Effector memory CD8-positive, alpha-beta T cell (primary cell): ENCODE measurements at regions not wholly inside any gene's neighbourhood (a gene's known extent, or its start where the extent isn't known, plus 50 kb on each side); places are given as distances from the start of the nearest gene placed in this dataset.
"Not testable (repeated sequence)": the region's sequence is repeated elsewhere in the genome, so short reads cannot be mapped to it uniquely, and the experiment has no call there.

ENCODE experiments used
- ATAC-seq: fragments of 150-1000 bp; cut with Tn5 transposase; replicated peaks from 2 replicates; pipeline ENCODE4 v1.10.0; 2021; ENCODE audit warnings: mild to moderate bottlenecking, moderate library complexity
- DNase-seq, 3 experiments: peaks; one replicate each; pipeline ENCODE4 v3.0.0; 2021
- H3K27ac Mint-ChIP-seq, 2 donors: one replicate each; pipeline ENCODE4 v1.8.0; 2022; ENCODE audit warnings: mild to moderate bottlenecking in 2 of 2, mixed read lengths in 2 of 2, moderate library complexity in 2 of 2
- H3K27me3 Mint-ChIP-seq, 2 donors: one replicate each; pipeline ENCODE4 v1.8.0; 2022; ENCODE audit warnings: mixed read lengths in 2 of 2
- H3K36me3 Mint-ChIP-seq: one replicate; pipeline ENCODE4 v1.8.0; 2022; ENCODE audit warnings: mild to moderate bottlenecking, moderate library complexity, mixed read lengths; ENCODE audit not compliant: insufficient read depth
- H3K4me1 Mint-ChIP-seq, 2 donors: one replicate each; pipeline ENCODE4 v1.8.0; 2022; ENCODE audit warnings: low read depth in 2 of 2, mixed read lengths in 2 of 2
- H3K4me3 Mint-ChIP-seq, 2 donors: one replicate each; pipeline ENCODE4 v1.8.0; 2022; ENCODE audit warnings: mild to moderate bottlenecking in 2 of 2, mixed read lengths in 2 of 2, moderate library complexity in 2 of 2
- H3K9me3 Mint-ChIP-seq, 2 donors: one replicate each; pipeline ENCODE4 v1.8.0; 2022; ENCODE audit warnings: mixed read lengths in 2 of 2

DNA sequence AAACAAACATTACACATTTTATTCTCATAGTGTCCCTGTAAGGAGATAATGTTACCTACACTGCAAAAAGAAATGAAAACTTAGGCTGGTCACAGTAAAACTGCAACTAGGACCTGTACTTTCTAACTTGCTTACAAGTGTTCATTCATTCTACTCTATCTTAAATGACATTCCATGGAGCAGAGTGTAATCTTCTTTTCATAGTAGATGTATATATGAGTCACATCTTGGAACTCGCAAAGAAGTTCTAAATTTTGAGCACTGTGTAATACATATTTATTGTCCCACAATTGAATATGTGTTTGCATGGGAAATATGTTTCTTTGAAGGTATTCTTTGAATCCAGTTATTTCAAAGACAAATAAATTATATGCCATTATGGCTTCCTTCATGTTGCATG is 1258.5 kb upstream of the ADGRL2 start:
- no peak for ATAC-seq
- DNase-seq, result no peak
- H3K9me3 Mint-ChIP-seq, result peaks cover 0 to 13% of the 10 kb centered on the region in 2 donors
- no peaks in the 10 kb centered on the region for H3K36me3 Mint-ChIP-seq
- H3K4me1 Mint-ChIP-seq, result no peaks in the 10 kb centered on the region
- no peaks in the 10 kb centered on the region for H3K27me3 Mint-ChIP-seq
- no peak overlapping the region for H3K27ac Mint-ChIP-seq
- no peak overlapping the region for H3K4me3 Mint-ChIP-seq

DNA sequence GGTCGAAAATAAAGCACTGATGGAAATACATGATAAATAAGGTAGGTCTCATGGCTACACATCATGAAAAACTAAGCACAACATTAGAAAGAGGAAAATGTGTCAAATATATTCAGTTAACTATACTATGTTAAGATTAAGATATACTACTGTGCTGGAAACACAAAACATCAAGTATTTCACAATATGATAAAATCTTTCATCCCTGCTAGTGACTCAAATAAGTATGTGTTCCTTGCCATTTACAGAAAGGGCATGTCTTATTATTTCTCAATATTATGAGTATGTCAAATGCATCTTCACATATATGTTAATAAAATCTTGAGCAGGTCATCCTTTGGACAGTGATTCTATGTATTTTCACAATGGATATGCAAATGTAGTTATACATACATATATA is 1260.1 kb upstream of the ADGRL2 start:
- Mint-ChIP-seq H3K9me3 (peaks cover 4 to 15% of the 10 kb centered on the region in 2 donors), H3K4me1 (no peaks in the 10 kb centered on the region), H3K36me3 (no peaks in the 10 kb centered on the region), H3K4me3 (no peak overlapping the region), H3K27ac (no peak overlapping the region), H3K27me3 (no peaks in the 10 kb centered on the region)
- no peak for ATAC-seq
- DNase-seq, result no peak

DNA sequence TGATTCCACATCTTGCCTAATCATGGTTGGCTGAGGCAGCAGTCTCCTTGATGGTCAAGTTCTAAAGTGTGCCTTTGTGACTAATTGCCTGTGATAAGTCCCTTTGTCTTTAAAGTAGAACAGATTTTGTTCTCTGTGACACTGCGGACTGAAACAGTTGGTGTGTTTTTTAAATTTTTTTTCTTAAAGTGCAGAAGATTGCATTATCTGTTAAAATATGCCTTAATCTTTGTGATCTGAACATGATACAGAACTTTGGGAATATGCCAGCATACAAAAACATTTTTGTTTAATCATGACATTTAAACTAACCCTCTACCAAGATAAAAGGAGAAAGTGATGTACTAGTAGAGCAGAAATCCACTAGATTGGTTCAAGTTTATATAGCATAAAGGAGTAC is 1260.6 kb upstream of the ADGRL2 start:
- H3K4me1 Mint-ChIP-seq, result no peaks in the 10 kb centered on the region
- H3K4me3 Mint-ChIP-seq, result no peak overlapping the region
- no peak overlapping the region for H3K27ac Mint-ChIP-seq
- ATAC-seq (no peak), DNase-seq (no peak)
- peaks cover 6 to 15% of the 10 kb centered on the region in 2 donors for H3K9me3 Mint-ChIP-seq
- no peaks in the 10 kb centered on the region for H3K27me3 Mint-ChIP-seq
- no peaks in the 10 kb centered on the region for H3K36me3 Mint-ChIP-seq

DNA sequence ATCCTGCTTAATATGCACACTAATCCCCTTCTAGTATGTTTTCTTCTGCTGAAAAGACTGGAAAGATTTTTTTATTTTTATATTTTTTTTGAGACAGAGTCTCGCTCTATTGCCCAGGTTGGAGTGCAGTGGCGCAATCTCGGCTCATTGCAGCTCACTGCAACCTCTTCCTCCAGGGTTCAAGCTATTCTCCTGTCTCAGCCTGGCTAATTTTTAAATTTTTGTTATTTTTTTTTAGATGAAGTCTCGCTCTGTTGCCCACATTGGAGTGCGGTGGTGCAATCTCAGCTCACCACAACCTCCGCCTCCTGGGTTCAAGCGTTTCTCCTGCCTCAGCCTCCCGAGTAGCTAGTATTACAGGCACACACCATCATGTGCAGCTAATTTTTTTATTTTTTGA is 1261.4 kb upstream of the ADGRL2 start:
- DNase-seq, H3K27ac Mint-ChIP-seq, H3K4me1 Mint-ChIP-seq, ATAC-seq, H3K27me3 Mint-ChIP-seq, H3K36me3 Mint-ChIP-seq, H3K4me3 Mint-ChIP-seq: not testable (repeated sequence)
- peaks cover 8 to 15% of the 10 kb centered on the region in 2 donors for H3K9me3 Mint-ChIP-seq

DNA sequence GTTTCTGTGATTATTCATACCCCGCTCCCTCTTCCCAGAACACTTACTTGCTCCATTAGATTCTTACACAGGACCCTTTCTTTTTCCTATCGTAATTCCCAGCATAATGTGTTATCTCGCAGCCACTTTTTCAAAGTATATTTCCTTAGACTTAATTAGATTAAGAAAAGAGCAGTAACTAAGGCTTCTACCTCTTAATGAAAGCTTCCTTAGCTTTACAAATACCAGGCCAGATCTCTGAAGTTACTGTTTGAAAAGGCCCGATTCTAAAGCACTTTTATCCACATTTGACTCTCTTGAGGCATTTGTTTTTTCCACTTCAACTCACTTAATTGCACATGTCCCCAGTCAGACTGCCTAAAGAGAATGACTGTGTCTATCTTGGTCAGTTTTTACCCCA is 1264.3 kb upstream of the ADGRL2 start:
- no peaks in the 10 kb centered on the region for H3K27me3 Mint-ChIP-seq
- no peak overlapping the region for H3K27ac Mint-ChIP-seq
- H3K9me3 Mint-ChIP-seq, result peaks cover 8 to 12% of the 10 kb centered on the region in 2 donors
- H3K36me3 Mint-ChIP-seq, result no peaks in the 10 kb centered on the region
- H3K4me1 Mint-ChIP-seq, result no peaks in the 10 kb centered on the region
- DNase-seq, result no peak
- no peak overlapping the region for H3K4me3 Mint-ChIP-seq
- ATAC-seq, result no peak

DNA sequence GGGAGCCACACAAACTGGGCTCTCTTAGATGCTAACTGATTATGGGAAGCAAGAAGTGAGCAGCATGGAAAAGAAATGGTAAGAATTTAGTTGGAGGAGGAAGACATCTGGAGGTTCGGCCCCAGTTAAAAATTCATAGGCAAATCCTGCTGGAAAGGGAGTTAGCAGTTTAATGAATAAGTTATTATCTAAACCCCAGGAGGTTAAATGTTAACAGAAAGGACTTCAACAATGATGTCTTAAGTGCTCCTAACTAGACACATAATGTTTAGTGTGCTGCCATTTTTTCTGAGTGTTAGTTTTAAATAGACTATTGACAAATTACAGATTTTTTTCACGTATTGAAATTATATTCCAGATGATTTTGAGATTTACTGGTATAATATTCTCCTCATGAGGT is 1265.3 kb upstream of the ADGRL2 start:
- Mint-ChIP-seq H3K36me3 (no peaks in the 10 kb centered on the region), H3K27me3 (no peaks in the 10 kb centered on the region), H3K4me1 (no peaks in the 10 kb centered on the region), H3K9me3 (peaks cover 7 to 8% of the 10 kb centered on the region in 2 donors), H3K4me3 (no peak overlapping the region), H3K27ac (no peak overlapping the region)
- ATAC-seq (no peak), DNase-seq (no peak)

DNA sequence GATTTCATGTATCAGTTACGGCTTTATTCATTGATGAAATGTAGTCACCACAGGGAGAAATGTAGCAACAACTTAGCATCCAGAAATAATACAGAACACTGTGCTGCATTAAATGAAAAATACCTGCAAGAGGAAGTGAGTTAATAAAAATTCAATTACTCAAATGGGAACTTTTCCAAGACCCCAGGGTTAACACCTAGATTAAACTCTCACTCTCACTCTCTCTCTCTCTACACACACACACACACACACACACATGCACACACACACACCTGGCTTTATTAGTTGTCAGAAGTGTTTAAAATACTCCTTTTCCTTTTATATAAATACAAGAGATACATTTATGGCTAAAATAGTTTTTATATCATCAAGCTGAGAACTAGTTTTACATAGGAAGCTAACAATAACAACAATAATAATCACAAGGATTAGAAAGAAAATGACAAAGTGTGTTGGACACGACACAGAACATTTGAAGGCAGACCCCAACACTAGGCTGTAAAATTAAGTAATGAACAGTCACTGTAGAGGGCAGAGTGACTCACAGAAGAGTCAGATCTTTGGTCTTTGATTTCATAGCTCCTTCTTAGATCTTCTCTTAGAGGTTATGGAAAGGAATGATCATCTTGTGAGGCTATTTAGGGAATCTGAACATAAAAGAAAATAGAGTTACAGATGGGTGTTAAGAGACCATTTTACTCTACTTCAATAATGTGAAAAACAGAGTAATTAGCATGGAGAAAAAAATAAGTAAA is 1266.0 kb upstream of the ADGRL2 start:
- Mint-ChIP-seq H3K4me3 (no peak overlapping the region), H3K4me1 (no peaks in the 10 kb centered on the region), H3K27ac (no peak overlapping the region), H3K27me3 (no peaks in the 10 kb centered on the region), H3K9me3 (peaks cover 7 to 8% of the 10 kb centered on the region in 2 donors), H3K36me3 (no peaks in the 10 kb centered on the region)
- ATAC-seq (no peak), DNase-seq (no peak)

DNA sequence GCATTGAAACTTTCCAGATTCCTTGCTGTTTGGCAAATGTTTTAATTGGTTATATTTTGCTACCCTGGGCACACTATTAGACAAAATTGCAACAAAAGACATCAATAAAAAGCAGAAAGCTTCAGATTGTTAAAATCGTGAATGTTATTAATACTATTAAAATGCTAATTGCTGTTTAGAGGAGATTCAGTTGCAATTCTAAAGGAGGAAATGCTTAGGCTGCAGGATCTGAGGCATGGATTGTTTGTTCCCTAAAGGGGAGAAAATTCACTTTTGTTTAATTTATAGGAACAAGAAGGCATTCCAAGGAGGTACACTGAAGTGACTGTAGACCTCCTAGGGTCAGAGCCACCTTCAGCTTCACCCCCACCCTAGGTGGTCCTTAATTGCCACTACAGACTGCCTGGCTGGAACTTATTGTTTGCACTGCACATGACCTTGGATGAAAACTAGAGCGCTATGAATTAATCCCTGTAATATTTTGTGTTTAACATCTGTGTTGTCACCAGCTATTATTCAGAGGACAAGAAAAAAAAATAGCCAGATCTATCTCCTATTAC is 1266.9 kb upstream of the ADGRL2 start:
- Mint-ChIP-seq H3K27ac (no peak overlapping the region), H3K4me1 (no peaks in the 10 kb centered on the region), H3K4me3 (no peak overlapping the region), H3K36me3 (no peaks in the 10 kb centered on the region), H3K27me3 (no peaks in the 10 kb centered on the region), H3K9me3 (peaks cover 7 to 8% of the 10 kb centered on the region in 2 donors)
- no peak for ATAC-seq
- no peak for DNase-seq

DNA sequence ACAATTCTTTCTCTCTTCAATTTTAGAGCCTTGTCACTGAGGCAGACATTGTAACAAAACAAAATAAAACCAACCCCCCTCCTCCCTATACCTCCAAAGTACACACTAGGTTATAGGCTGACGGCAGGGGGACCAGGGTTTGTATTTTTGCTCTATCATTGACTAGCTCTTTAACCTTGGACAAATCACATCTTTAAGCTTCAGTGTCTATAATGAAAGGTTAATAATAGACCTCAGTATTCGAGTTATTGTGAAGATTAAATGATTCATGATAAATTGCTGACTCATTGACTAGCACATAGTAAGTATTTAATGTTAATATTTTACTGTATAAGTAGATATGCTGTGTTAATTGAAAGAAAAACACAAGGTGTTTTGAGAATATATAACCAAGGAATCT is 1267.6 kb upstream of the ADGRL2 start:
- Mint-ChIP-seq H3K9me3 (peaks cover 7 to 8% of the 10 kb centered on the region in 2 donors), H3K27ac (no peak overlapping the region), H3K36me3 (no peaks in the 10 kb centered on the region), H3K4me3 (no peak overlapping the region), H3K4me1 (no peaks in the 10 kb centered on the region), H3K27me3 (no peaks in the 10 kb centered on the region)
- ATAC-seq (no peak), DNase-seq (no peak)

DNA sequence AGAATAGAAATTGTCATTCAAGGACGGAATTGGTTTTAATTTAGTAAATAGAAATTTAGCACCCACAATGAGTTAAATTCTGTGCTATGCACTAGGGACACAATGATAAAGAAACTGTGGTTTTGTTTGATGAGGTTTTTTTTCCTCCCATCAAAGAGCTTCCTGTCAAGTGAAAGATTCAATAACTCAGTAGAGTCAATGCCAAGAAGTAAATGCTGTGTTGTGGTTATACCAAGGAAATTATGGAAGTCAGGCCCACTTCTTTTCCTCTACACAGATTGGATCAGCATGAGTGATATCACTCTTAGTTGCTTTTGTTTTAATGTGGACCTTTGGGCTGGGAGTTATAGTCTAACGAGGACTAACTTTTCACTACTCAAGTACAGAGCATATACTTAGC is 1269.6 kb upstream of the ADGRL2 start:
- Mint-ChIP-seq H3K36me3 (no peaks in the 10 kb centered on the region), H3K4me3 (no peak overlapping the region), H3K4me1 (no peaks in the 10 kb centered on the region), H3K9me3 (peaks cover 0 to 4% of the 10 kb centered on the region in 2 donors), H3K27ac (no peak overlapping the region), H3K27me3 (no peaks in the 10 kb centered on the region)
- ATAC-seq (no peak), DNase-seq (no peak)

DNA sequence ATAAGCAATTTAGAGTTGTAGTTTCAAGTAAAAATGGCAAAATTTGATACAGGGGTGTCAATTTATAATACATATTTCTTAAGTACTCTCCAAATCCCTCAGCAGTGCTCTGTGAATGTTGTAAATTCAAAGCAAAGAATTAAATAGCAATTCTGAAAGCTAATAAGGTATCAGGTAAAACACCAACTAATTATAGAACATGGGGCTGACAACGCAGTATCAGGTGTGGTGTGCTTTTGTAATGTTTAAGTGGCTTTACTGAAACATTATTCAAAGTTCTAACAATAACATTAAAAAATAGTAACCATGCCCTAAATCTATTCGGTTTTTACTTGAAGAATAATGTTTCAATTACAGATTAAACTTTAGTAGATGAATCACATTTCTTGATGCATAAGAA is 1271.2 kb upstream of the ADGRL2 start:
- Mint-ChIP-seq H3K27ac (no peak overlapping the region), H3K27me3 (no peaks in the 10 kb centered on the region), H3K36me3 (no peaks in the 10 kb centered on the region), H3K9me3 (peaks cover 0 to 3% of the 10 kb centered on the region in 2 donors), H3K4me1 (no peaks in the 10 kb centered on the region), H3K4me3 (no peak overlapping the region)
- no peak for DNase-seq
- no peak for ATAC-seq

DNA sequence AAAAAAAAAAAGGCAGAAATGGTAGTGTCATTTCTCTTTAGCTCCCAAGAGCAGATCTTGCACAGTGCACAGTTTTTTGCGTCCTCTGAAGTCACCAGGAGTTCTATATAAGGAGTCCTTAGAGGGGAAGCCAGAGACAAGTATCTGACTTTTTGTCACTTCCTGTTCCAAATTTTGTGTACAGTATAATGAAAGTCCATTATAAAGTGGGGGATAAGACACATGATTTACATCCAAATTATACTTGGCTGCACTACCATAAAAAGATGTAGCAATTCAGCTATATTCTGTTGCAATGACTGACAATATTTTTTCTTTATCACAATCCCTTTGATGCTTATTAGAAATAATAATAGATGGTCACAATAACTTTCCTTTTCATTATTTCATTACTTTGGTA is 1276.9 kb upstream of the ADGRL2 start:
- H3K27ac Mint-ChIP-seq, result no peak overlapping the region
- H3K4me1 Mint-ChIP-seq, result no peaks in the 10 kb centered on the region
- no peak overlapping the region for H3K4me3 Mint-ChIP-seq
- peaks cover 5 to 7% of the 10 kb centered on the region in 2 donors for H3K9me3 Mint-ChIP-seq
- ATAC-seq (no peak), DNase-seq (no peak)
- no peaks in the 10 kb centered on the region for H3K36me3 Mint-ChIP-seq
- H3K27me3 Mint-ChIP-seq, result no peaks in the 10 kb centered on the region

DNA sequence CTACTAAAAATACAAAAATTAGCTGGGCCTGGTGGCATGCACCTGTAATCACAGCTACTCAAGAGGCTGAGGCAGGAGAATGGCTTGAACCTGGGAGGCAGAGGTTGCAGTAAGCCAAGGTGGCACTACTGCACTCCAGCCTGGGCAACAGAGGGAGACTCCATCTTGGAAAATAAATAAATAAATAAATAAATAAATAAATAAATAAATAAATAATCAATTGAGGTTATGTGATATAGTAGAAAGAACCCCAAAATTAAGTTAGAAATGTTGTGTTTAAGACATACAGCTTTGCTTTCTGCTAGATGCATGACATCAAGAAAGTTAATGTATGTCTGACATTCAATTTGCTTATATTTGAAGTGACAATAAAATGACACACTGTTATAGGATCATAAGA is 1277.7 kb upstream of the ADGRL2 start:
- H3K9me3 Mint-ChIP-seq, H3K4me3 Mint-ChIP-seq, H3K36me3 Mint-ChIP-seq, H3K27me3 Mint-ChIP-seq, H3K4me1 Mint-ChIP-seq, H3K27ac Mint-ChIP-seq, ATAC-seq, DNase-seq: not testable (repeated sequence)

DNA sequence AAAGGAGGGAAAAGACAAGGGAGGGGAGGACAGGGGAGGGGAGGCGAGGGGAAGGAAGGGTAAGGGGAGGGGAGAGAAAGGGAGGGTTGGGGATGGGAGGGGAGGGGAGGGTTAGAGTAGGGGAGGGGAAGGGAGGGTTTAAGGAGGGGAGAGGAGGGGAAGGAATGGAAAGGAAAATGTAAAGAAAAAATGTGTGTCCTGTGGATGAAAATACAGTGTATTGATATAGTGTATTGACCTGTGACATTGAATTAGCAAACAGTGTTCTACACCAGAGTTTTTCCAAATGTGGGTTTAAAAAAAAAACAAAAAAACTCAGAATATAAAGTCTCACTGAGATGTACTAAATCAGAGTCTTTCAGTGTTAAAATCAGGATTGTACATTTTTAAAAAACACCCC is 1279.8 kb upstream of the ADGRL2 start:
- no peak for ATAC-seq

More for the DNA sequence above, 1279.8 kb upstream of the ADGRL2 start:
- Mint-ChIP-seq H3K27ac (no peak overlapping the region), H3K36me3 (no peaks in the 10 kb centered on the region), H3K4me3 (no peak overlapping the region), H3K4me1 (no peaks in the 10 kb centered on the region), H3K9me3 (peaks cover 9 to 18% of the 10 kb centered on the region in 2 donors), H3K27me3 (no peaks in the 10 kb centered on the region)
- no peak for DNase-seq
